HTERT RPE-1 (cell line): ENCODE measurements at regions not wholly inside any gene's neighbourhood (a gene's known extent, or its start where the extent isn't known, plus 50 kb on each side); places are given as distances from the start of the nearest gene placed in this dataset.

Source experiments
- in situ Hi-C: fragments of 300-500 bp; cut with MboI; formaldehyde crosslinking; loops from 4 replicates; pipeline ENCODE4 v1.14.3; 2020; ENCODE audit warnings: low sequenced_read_pairs

DNA sequence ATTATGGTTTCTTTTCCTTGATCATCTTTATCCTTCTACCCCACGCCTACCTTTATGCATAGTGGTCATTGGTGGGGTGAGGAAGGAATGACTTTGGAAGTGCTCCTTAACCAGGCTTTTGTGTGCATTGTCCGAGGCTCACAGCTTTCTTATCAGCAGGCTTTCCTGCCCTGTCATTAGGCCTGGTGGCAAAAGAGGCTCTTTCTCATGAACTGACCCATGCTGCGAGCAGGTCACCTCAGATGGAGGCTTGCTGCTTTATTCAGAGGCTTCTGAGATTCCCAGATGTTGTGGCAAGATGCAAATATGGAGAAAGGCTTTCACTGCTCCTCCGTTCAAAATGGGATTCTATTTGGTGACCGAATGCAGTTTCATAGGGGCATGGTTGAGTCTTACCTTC lies 57.4 kb upstream of the DMRTA1 start:
- in situ Hi-C loops: loop anchor here (25.0 kb wide), 1 partner anchor 452 kb away; no protein-coding TSS in a partner anchor

DNA sequence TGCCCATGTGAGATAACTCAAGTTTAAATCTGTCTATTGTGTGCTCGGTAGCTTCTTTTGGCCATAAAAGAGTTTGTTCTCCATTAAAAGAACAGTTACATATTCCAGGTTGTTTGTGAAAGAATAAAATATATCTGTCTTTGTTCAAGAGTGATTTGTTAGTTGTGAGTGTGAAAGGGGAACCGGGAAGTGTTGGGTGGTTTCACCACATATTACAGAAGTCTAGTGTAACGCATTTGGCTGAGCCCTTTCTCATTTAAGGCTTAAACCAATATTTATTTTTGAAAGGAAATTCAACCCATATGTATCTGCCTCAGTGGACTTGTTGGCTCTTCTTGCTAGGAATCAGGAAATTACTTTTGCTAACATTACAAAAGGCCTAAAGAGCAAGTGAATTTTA lies 54.1 kb upstream of the DMRTA1 start:
- in situ Hi-C loops: loop anchor here (25.0 kb wide), 1 partner anchor 455 kb away; no protein-coding TSS in a partner anchor

DNA sequence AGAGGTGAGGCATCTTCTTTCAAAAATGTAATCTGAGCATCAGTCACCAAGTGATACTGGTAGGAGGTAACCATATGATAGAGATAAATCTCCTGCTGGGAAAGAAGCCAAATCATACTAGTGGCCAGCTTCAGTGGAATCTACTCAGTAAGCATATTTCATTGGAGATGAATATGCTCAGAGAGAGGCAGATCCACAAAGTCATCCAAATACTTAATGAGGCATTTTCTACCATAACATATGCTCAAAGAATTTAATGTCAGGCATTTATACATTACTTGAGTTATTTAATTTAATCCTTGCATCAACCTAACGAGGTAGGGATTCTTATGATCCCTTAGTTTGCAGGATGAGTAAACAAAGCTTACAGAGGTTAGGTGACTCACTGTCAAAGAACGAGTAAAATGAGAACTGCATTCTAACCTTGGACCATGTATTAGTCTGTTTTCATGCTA lies 50.9 kb upstream of the DMRTA1 start:
- in situ Hi-C loops: loop anchor here (25.0 kb wide), 1 partner anchor 458 kb away; no protein-coding TSS in a partner anchor
